ENCODE measurements at regions not wholly inside any gene's neighbourhood (a gene's known extent, or its start where the extent isn't known, plus 50 kb on each side); places are given as distances from the start of the nearest gene placed in this dataset.
"Not testable (repeated sequence)": the region's sequence is repeated elsewhere in the genome, so short reads cannot be mapped to it uniquely, and the experiment has no call there.

- H3K4me3 ChIP-seq; H3K4me1 ChIP-seq; H3K36me3 ChIP-seq; H3K27me3 ChIP-seq; ATAC-seq; DNase-seq; H3K27ac ChIP-seq; H3K9me3 ChIP-seq; intact Hi-C loops (cut with DNase I): not testable (repeated sequence)
- no CpG with 5 or more reads among the region's 2 CpGs for WGBS, 4 donors
These were observed 357.0 kb upstream of the SPATA31A3 start for GRCh38 chr9:67349424-67349759.

GRCh38 chr9:67348562-67349423, 356.4 kb upstream of the SPATA31A3 start:
- H3K27ac ChIP-seq; intact Hi-C loops (cut with DNase I); H3K27me3 ChIP-seq; H3K4me3 ChIP-seq; DNase-seq; ATAC-seq; H3K9me3 ChIP-seq; H3K4me1 ChIP-seq; H3K36me3 ChIP-seq: not testable (repeated sequence)
- no CpG with 5 or more reads among the region's 2 CpGs for WGBS, 4 donors

GRCh38 chr9:67348094-67348493, 355.7 kb upstream of the SPATA31A3 start:
- H3K36me3 ChIP-seq; H3K27ac ChIP-seq; H3K4me1 ChIP-seq; H3K27me3 ChIP-seq; H3K4me3 ChIP-seq; intact Hi-C loops (cut with DNase I); H3K9me3 ChIP-seq; DNase-seq: not testable (repeated sequence)
- WGBS, 4 donors, result 67 to 100% methylated on average over 1 of the region's 4 CpGs; no CpG with 5 or more reads in 2 of the 4 donors
- ATAC-seq, result peak in 1 of 4 donors; percentile 39

- H3K4me1 ChIP-seq; H3K27ac ChIP-seq; H3K27me3 ChIP-seq; DNase-seq; H3K9me3 ChIP-seq; H3K4me3 ChIP-seq; H3K36me3 ChIP-seq; intact Hi-C loops (cut with DNase I); ATAC-seq: not testable (repeated sequence)
- no CpG with 5 or more reads among the region's 7 CpGs for WGBS, 4 donors
These were observed 346.9 kb upstream of the SPATA31A3 start for GRCh38 chr9:67339216-67339615.

- intact Hi-C loops (cut with DNase I); DNase-seq: not testable (repeated sequence)
These were observed 345.9 kb upstream of the SPATA31A3 start for GRCh38 chr9:67338201-67338600.

GRCh38 chr9:67334727-67335572, 342.6 kb upstream of the SPATA31A3 start:
- H3K4me1 ChIP-seq; ATAC-seq; H3K27me3 ChIP-seq; H3K36me3 ChIP-seq; H3K9me3 ChIP-seq; intact Hi-C loops (cut with DNase I); DNase-seq; H3K4me3 ChIP-seq; H3K27ac ChIP-seq: not testable (repeated sequence)
- WGBS, 4 donors, result no CpG with 5 or more reads among the region's 9 CpGs

More at GRCh38 chr9:67338201-67338600, 345.9 kb upstream of the SPATA31A3 start:
- H3K9me3 ChIP-seq, H3K4me1 ChIP-seq, H3K4me3 ChIP-seq, ATAC-seq, H3K27ac ChIP-seq, H3K36me3 ChIP-seq, H3K27me3 ChIP-seq: not testable (repeated sequence)
- 89 to 98% (median 93%) methylated on average over 3 to 5 of the region's 12 CpGs; no CpG with 5 or more reads in 1 of the 4 donors for WGBS, 4 donors

GRCh38 chr9:67331634-67332033, 339.3 kb upstream of the SPATA31A3 start:
- WGBS, 4 donors, result no CpG with 5 or more reads among the region's 2 CpGs
- H3K27ac ChIP-seq; H3K9me3 ChIP-seq; intact Hi-C loops (cut with DNase I); H3K4me3 ChIP-seq; ATAC-seq; H3K36me3 ChIP-seq; H3K27me3 ChIP-seq; H3K4me1 ChIP-seq; DNase-seq: not testable (repeated sequence)

- H3K9me3 ChIP-seq, DNase-seq: not testable (repeated sequence)
- WGBS, 4 donors, result no CpG with 5 or more reads among the region's 2 CpGs
These were observed 321.1 kb upstream of the SPATA31A3 start for GRCh38 chr9:67313409-67313808.

GRCh38 chr9:67312504-67312903, 320.2 kb upstream of the SPATA31A3 start:
- H3K27me3 ChIP-seq; H3K27ac ChIP-seq; H3K36me3 ChIP-seq; ATAC-seq; intact Hi-C loops (cut with DNase I); H3K4me1 ChIP-seq; H3K9me3 ChIP-seq; DNase-seq; H3K4me3 ChIP-seq: not testable (repeated sequence)
- no CpG with 5 or more reads among the region's 5 CpGs for WGBS, 4 donors

More at GRCh38 chr9:67313409-67313808, 321.1 kb upstream of the SPATA31A3 start:
- H3K27me3 ChIP-seq; H3K4me3 ChIP-seq; intact Hi-C loops (cut with DNase I); H3K36me3 ChIP-seq; ATAC-seq; H3K27ac ChIP-seq; H3K4me1 ChIP-seq: not testable (repeated sequence)

- H3K27ac ChIP-seq; ATAC-seq; H3K27me3 ChIP-seq; H3K9me3 ChIP-seq; H3K4me1 ChIP-seq; H3K36me3 ChIP-seq; DNase-seq; H3K4me3 ChIP-seq; intact Hi-C loops (cut with DNase I): not testable (repeated sequence)
- 83% methylated on average over 3 of the region's 8 CpGs; no CpG with 5 or more reads in 3 of the 4 donors for whole genome bisulfite sequencing, 4 donors
These were observed 314.8 kb upstream of the SPATA31A3 start for GRCh38 chr9:67307109-67307508.

- H3K27ac ChIP-seq; H3K4me3 ChIP-seq; H3K27me3 ChIP-seq; ATAC-seq; H3K4me1 ChIP-seq; H3K36me3 ChIP-seq; intact Hi-C loops (cut with DNase I); DNase-seq; H3K9me3 ChIP-seq: not testable (repeated sequence)
- WGBS, 4 donors, result no CpG with 5 or more reads among the region's 6 CpGs
These were observed 296.4 kb upstream of the SPATA31A3 start for GRCh38 chr9:67288797-67289196.

All from heart left ventricle (tissue), 16 donors.